Smooth muscle cell (in vitro differentiated cells): ENCODE measurements at regions not wholly inside any gene's neighbourhood (a gene's known extent, or its start where the extent isn't known, plus 50 kb on each side); places are given as distances from the start of the nearest gene placed in this dataset.

ENCODE experiments used
- DNase-seq: peaks from one replicate; lab custom pipeline; 2025; ENCODE audit not compliant: unreplicated experiment; lab: John Stamatoyannopoulos, UW
- H2AFZ ChIP-seq: fragments of 200-600 bp; sonication (generic); 2 replicates; pipeline ENCODE4 v1.6.0; 2016; ENCODE audit warnings: antibody characterized with exemption, low read depth, mild to moderate bottlenecking
- H3F3A ChIP-seq: fragments of 200-600 bp; sonication (generic); 2 replicates; pipeline ENCODE4 v1.6.0; 2017; ENCODE audit warnings: antibody characterized with exemption, low read depth
- H3K27ac ChIP-seq: fragments of 200-600 bp; sonication (generic); 2 replicates; pipeline ENCODE4 v1.5.1; 2016; ENCODE audit warnings: low read depth, mild to moderate bottlenecking
- H3K27me3 ChIP-seq: fragments of 200-600 bp; sonication (generic); 2 replicates; pipeline ENCODE4 v1.6.1; 2016; ENCODE audit warnings: low read depth, mild to moderate bottlenecking
- H3K36me3 ChIP-seq: fragments of 200-600 bp; sonication (generic); 2 replicates; pipeline ENCODE4 v1.5.1; 2016; ENCODE audit warnings: low read depth
- H3K4me1 ChIP-seq: fragments of 200-600 bp; sonication (generic); 2 replicates; pipeline ENCODE4 v1.5.1; 2016; ENCODE audit warnings: low read depth
- H3K4me2 ChIP-seq: fragments of 200-600 bp; sonication (generic); 2 replicates; pipeline ENCODE4 v1.6.0; 2016; ENCODE audit warnings: mild to moderate bottlenecking
- H3K4me3 ChIP-seq: fragments of 200-600 bp; sonication (generic); 2 replicates; pipeline ENCODE4 v1.5.1; 2016; ENCODE audit warnings: mild to moderate bottlenecking
- H3K79me2 ChIP-seq: fragments of 200-600 bp; sonication (generic); 2 replicates; pipeline ENCODE4 v1.6.0; 2016; ENCODE audit warnings: low read depth, mild to moderate bottlenecking
- H3K9ac ChIP-seq: fragments of 200-600 bp; sonication (generic); 2 replicates; pipeline ENCODE4 v1.6.0; 2016; ENCODE audit warnings: low read depth
- H3K9me3 ChIP-seq: fragments of 200-600 bp; sonication (generic); replicated peaks from 2 replicates; pipeline ENCODE4 v1.5.1; 2016; ENCODE audit warnings: low read depth
- H4K20me1 ChIP-seq: fragments of 200-600 bp; sonication (generic); 2 replicates; pipeline ENCODE4 v1.6.0; 2016; ENCODE audit warnings: low read depth
- WGBS: methylation state at CpG from one replicate; pipeline ENCODE4 v1.1.7; 2016; ENCODE audit warnings: low lambda C conversion rate; 5-methylcytosine and 5-hydroxymethylcytosine counted together
- TF ChIP-seq, protein P1 (sequence below): fragments of 200-600 bp; sonication (generic); IDR thresholded peaks from 2 replicates; pipeline ENCODE4 v1.5.1; 2017; ENCODE audit warnings: borderline replicate concordance, mild to moderate bottlenecking, antibody characterized with exemption; ENCODE audit not compliant: insufficient read depth, poor library complexity, severe bottlenecking

DNA sequence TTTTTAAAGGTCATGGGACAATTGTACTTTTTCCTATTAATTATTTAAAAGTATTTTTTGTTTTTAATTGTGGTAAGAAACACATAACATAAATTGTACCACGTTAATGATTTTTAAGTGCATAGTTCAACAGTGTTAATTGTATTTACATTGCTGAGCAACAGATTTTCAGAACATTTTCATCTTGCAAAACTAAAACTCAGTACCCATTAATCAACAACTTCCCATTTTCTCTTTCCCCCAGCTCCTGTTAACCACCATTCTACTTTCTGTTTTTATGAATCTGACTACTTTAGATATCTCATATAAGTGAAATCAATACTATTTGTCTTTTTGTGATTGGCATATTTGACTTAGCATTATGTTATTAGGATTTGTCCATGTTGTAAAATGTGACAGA lies 483.9 kb upstream of the ZNF804A start:
- H3F3A ChIP-seq: no peaks in the 10 kb centered on the region
- WGBS: 63% methylated on average over 1 of the region's 1 CpG
- H2AFZ ChIP-seq: no peak overlapping the region
- H3K27ac ChIP-seq: no peak overlapping the region
- DNase-seq: no peak
- no peaks in the 10 kb centered on the region for H3K4me1 ChIP-seq
- H3K79me2 ChIP-seq: no peaks in the 10 kb centered on the region
- no peak overlapping the region for H3K4me3 ChIP-seq
- TF ChIP-seq, protein P1, sequence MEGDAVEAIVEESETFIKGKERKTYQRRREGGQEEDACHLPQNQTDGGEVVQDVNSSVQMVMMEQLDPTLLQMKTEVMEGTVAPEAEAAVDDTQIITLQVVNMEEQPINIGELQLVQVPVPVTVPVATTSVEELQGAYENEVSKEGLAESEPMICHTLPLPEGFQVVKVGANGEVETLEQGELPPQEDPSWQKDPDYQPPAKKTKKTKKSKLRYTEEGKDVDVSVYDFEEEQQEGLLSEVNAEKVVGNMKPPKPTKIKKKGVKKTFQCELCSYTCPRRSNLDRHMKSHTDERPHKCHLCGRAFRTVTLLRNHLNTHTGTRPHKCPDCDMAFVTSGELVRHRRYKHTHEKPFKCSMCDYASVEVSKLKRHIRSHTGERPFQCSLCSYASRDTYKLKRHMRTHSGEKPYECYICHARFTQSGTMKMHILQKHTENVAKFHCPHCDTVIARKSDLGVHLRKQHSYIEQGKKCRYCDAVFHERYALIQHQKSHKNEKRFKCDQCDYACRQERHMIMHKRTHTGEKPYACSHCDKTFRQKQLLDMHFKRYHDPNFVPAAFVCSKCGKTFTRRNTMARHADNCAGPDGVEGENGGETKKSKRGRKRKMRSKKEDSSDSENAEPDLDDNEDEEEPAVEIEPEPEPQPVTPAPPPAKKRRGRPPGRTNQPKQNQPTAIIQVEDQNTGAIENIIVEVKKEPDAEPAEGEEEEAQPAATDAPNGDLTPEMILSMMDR: no peak
- no peak overlapping the region for H3K9ac ChIP-seq
- no peaks in the 10 kb centered on the region for H3K36me3 ChIP-seq
- no peak overlapping the region for H3K4me2 ChIP-seq
- H3K27me3 ChIP-seq: no peaks in the 10 kb centered on the region
- no peaks in the 10 kb centered on the region for H4K20me1 ChIP-seq
- H3K9me3 ChIP-seq: no peaks in the 10 kb centered on the region

DNA sequence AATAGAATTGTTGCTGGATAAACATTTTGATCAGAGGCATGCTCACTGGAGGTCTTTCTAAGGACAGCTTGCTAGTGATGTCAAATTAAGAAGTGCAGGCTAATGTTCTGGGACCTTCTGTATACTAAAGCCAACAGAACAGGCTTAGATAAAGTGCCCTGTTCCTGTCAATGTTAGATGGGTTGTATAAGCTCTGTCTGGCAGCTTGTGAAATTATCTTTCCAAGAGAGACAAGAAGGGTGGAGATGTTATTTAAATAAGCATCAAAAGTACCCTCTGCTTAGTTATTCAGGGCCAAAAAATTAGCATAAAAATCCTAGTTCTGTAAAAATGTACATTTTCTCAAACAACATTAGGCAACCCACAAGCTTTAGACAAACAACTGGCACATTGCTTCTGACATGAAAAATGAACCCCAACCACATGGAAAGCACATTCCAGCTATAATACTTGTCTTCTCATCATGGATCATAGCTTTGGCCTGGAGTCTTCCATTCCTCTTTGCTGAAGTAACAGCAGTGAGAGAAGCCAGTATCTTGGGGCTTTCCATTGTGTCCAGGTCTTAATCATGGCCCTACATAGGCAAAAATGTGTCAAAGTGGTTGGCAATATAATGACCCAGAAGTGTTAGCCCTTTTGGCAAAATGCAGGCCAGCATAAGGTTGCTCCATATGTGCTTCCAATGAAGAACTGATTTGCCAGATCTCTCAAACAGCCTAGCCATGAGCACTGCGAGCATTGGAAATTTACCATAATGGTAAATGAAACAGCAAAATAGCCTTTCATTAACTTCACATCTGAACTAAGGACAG lies 478.1 kb upstream of the ZNF804A start:
- 97% methylated on average over 1 of the region's 1 CpG for WGBS
- no peaks in the 10 kb centered on the region for H3K9me3 ChIP-seq
- no peak for DNase-seq

DNA sequence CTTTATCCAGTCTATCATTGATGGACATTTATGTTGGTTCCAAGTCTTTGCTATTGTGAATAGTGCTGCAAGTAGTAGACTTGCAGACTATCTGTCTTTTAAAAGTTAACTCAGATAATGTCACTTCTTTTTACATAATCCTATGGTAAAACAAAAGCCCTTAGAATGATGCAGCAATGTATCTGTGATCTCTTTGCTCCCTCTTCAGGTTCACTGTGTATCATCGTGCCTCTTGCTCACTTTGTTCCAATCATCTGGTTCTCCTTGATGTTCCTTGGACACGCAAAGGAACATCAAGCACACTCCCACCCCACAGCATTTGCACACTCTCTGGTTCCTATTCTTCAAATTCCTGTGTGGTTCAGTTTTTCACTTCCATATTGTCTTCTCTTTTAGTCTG lies 472.5 kb upstream of the ZNF804A start:
- Histone ChIP-seq H3K4me2 (no peak overlapping the region), H3K9ac (no peak overlapping the region), H3K4me1 (no peaks in the 10 kb centered on the region), H3F3A (no peaks in the 10 kb centered on the region), H4K20me1 (no peaks in the 10 kb centered on the region), H3K36me3 (no peaks in the 10 kb centered on the region), H3K4me3 (no peak overlapping the region), H3K27ac (no peak overlapping the region), H3K27me3 (no peaks in the 10 kb centered on the region), H3K79me2 (no peaks in the 10 kb centered on the region), H2AFZ (no peak overlapping the region), H3K9me3 (no peaks in the 10 kb centered on the region)
- no peak for DNase-seq
- TF ChIP-seq, protein P1: no peak
- 91% methylated on average over 2 of the region's 2 CpGs for WGBS

More for the DNA sequence above, 478.1 kb upstream of the ZNF804A start:
- Histone ChIP-seq H3K4me3 (no peak overlapping the region), H3K4me1 (no peaks in the 10 kb centered on the region), H3K27ac (no peak overlapping the region), H2AFZ (no peak overlapping the region), H4K20me1 (no peaks in the 10 kb centered on the region), H3K9ac (no peak overlapping the region), H3F3A (no peaks in the 10 kb centered on the region), H3K36me3 (no peaks in the 10 kb centered on the region), H3K79me2 (no peaks in the 10 kb centered on the region), H3K27me3 (no peaks in the 10 kb centered on the region), H3K4me2 (no peak overlapping the region)
- TF ChIP-seq, protein P1: no peak

DNA sequence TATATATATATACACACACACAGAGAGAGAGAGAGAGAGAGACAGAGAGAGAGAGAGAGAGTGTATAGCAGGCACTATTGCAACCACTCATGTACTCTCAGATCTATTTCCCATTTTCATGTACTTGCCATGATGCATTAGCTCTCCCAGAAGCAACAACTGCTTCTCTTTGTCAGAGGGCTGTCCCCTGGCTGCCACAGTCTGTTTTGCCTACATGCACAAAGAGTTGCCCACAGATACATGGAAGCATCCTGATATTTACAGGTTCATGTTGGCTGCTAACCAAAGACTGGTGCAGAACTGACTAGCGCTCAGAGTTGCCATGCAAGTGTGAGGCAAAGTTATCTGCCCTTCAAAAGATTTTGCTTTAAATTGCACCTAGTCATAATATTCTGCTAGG lies 469.3 kb upstream of the ZNF804A start:
- Histone ChIP-seq H3K9ac (no peak overlapping the region), H2AFZ (no peak overlapping the region), H3K4me3 (no peak overlapping the region), H3K27me3 (no peaks in the 10 kb centered on the region), H3K9me3 (no peaks in the 10 kb centered on the region), H3K36me3 (no peaks in the 10 kb centered on the region), H3K27ac (no peak overlapping the region), H3K4me1 (no peaks in the 10 kb centered on the region), H3K4me2 (no peak overlapping the region), H3F3A (no peaks in the 10 kb centered on the region), H4K20me1 (no peaks in the 10 kb centered on the region), H3K79me2 (no peaks in the 10 kb centered on the region)
- no peak for DNase-seq
- TF ChIP-seq, protein P1: no peak
- 50% methylated on average over 1 of the region's 1 CpG for WGBS
